Activated T-helper 9 cell treated with anti-CD3 and anti-CD28 coated beads, Interleukin-2, amount 50 U/mL, for 16 hours (primary cell): ENCODE measurements at regions not wholly inside any gene's neighbourhood (a gene's known extent, or its start where the extent isn't known, plus 50 kb on each side); places are given as distances from the start of the nearest gene placed in this dataset.

Experiments
- DNase-seq: peaks from one replicate; pipeline ENCODE4 v3.0.0-alpha.2; 2020; ENCODE audit warnings: low read depth

DNA sequence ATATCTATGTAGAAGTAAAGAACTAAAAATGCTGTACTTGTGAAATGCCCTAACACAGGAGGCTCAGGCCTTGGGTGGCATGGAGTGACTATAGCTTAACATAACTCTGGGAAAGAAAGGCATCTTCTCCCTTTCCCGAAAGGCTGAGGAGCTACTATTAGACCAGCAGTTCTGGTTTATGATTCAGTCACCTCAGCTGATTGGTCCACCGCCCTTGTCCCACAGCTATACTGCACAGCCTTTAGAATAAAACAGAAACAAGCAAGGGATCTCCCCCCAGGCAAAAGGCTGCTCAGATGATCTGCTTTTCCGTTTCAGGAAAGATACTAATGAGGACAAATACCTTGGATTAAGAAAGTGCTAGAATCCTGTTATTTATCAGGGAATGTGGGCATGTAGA lies 171.3 kb downstream of the SNCA start:
- no peak for DNase-seq

DNA sequence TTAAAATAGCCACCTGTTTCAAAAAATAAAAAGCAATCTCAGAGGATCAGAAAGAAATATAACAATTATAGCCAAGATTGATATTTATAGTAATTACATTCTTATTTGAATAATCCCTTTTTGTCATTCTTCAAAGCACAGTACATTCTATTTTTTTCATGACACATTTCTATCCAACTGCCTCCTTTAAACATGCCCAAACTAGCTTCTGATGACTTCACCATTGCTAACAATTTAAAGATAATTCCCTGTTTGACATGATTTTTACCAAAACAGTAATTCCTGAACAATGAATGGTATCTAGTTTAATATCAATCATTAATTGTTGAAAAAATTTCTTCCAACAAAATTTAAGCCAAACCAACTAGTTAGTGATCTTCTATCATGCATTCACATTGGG lies 172.4 kb downstream of the SNCA start:
- no peak for DNase-seq

DNA sequence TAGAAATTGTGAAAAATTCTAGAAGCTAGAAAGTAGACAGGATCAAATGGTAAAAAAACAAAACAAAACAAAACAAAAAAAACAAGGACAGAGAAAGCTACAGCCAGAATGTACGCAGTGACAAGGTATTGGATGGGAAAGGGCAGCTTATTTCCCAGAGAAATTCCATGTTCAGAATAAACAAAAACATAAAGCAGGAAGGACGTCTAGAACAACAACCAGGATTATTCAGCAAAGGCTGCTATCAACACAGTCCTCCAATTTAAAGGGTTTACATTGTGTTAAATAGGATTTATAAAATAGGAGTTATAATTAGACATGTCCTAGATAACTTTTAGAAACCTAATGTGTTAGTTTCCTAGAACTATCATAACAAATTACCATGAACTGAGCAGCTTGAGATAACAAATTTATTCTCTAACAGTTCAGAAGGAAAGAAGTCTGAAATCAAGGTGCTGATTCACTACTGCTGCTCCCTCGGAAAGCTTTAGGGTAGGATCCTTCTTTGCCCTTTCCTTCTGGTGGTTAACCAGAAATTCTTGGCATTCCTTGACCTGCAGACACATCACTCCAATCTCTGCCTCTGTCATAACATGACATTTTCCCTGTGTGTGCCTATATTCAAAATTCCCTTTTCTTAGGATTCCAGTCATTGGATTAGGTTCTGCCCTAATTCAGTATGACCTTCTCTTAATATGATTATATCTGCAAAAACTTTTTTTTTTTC lies 175.6 kb downstream of the SNCA start:
- no peak for DNase-seq

DNA sequence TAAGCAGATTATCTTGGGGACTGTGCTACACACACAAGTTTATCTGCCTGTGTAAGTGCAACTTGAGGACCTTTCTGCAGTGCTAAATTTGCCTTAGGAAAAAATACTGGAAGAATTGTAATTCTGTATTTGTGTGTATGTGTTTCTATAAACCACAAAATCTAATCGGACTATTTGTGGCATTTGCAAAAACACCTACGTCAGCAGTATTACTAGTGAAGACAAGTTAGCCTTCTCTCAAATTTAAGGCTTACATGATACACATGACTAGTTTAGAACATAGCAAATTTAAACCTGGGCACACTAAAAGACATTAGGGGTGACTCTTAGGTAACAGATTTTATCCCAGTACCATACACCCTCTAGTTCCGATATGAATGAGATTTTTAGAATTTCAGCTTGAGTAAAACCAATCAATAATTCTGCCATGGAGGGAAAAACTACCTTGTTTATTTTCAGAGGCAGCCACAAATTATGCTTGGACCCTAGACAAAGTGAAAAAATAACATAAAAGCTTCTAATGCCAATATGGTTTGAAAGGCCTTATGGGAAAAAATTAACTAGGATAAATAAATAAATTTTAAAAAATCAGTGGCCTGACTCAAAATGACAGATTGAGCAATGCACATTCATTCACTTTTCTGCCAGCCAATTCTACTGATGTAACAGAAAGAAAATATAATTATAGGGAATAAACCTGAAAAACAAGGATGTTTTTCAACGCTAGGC lies 176.4 kb downstream of the SNCA start:
- DNase-seq, result no peak

DNA sequence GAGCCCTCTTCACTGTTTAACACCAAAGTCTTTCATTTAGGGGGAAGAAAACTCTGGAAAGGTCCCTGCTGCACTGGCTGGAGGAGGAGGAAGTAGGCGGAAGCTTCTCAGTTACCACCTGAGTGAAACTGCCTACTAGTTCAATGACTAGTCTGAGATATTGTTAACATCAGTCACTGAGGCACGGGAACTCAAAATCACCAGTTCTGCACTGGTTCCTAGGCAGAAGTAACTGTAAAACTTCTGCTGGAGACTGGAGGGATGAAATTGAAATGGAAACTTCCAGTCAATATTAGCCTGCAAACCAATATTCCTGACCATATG lies 178.3 kb downstream of the SNCA start:
- no peak for DNase-seq

DNA sequence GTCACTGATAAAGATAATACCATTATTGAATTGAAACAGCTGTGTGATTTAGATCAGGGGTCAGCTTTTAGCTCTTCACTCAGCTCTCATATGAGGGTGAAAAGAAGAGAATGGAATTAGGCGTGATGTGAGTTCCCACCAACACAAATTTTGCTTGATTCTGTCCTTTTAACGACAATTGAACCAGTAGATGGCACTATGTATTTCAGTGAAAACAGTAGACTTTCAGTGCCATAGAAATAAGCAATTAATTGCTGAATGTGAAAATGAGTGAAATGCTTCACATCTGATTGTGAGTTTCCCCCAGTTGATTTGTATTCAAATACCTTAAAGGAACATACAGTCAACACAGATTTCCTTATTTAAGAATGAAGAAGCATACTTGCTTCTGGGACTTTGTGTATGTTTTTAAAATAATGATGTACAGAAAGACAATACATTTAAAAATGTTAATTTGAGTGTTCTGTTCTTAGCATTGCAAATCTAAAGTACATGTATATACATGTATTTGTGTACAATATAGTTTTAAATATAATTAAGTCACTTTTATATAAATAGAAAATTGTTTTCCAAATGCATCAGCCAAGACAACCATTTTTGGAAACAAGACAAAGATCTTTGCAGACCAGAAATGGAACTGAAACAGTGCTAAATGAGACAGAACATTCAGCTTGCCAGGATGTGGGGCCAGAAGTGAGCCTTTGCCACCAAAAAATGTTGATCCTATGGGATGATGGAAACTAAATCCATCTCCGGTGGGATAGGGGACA lies 178.8 kb downstream of the SNCA start:
- no peak for DNase-seq

DNA sequence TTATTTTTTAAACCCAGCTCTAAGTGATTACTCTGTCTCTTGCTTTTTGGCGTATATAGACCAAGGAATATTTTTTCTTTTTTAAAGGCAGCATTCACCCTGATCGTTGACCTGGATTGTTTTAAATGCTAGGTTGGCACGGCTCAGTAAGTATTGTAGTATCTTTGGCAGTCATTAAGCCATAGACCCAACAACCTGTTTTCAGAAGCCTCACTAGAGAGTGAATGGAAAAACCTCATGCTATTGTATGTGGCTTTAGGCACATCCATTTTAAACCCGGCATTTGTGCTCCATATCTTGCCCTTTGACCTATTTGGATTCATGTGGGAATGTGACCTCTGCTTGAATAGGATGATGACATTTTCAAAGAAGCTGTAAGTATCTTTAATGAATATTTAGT lies 183.9 kb downstream of the SNCA start:
- DNase-seq, result no peak

DNA sequence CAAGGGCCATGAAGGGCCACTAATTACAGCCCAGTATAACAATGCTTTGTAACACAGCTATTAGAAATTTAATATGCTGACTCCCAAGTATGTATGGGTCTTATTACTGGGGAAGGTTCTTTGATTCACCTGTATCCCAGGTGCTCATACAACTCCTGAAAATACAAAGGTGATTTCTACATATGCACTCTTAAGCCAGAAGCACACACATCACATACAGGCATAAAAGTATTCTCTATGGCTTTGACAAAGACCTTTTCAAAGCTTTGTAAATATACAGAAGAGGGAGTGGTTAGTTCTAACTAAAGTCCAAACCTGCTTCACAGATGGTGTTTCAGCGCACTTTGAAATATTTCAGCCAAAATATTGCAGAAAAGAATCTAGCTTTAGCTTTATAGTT lies 191.5 kb downstream of the SNCA start:
- no peak for DNase-seq

DNA sequence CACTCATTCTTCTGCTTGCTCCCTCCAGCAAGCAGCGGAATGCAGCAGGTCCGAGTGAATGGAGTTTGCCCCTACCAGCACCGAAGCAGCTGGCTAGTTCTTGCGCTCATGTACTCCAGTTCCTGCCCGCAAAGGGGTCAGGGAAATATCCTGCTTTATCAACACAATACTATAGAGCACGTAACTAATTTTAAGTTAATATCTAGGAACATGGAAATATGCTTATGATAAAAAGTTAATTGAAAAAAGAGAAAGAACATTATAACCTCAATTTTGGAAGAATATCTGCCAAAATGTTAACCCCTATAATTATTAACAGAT lies 195.6 kb downstream of the SNCA start:
- DNase-seq, result no peak

DNA sequence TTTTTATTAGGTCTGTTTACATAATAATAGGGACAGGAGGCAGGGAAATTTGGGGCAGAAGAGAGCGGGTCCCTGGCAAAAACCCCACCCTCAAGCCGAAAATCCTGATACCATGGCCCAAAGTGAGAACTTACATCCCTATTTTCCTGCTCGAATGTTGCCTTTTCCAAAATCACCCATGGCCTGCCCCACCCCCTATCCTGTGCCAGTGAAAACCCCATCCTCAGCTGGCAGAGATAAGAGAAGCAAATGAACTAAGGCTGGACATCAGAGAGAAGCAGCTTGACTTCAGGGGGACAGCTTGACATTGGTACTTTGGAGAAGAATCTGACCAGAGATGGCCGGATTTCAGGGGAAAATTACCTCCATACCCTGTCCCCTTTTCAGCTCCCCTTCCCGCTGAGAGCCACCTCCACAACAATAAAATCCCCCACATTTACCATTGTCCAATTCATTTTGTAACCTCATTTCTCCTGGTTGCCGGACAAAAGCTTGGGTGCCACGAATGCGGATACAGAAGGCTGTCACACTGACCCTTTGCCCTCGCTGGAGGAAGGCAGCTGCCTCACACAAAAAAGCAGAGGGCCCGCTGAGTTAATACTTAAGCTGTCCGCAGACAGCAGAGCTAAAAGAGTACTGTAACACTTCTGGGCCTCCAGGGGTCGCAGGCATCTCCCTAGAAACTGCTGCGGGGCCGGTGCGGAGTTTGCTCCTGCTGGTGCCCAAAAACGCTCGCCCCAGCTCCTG lies 196.2 kb downstream of the SNCA start:
- no peak for DNase-seq

DNA sequence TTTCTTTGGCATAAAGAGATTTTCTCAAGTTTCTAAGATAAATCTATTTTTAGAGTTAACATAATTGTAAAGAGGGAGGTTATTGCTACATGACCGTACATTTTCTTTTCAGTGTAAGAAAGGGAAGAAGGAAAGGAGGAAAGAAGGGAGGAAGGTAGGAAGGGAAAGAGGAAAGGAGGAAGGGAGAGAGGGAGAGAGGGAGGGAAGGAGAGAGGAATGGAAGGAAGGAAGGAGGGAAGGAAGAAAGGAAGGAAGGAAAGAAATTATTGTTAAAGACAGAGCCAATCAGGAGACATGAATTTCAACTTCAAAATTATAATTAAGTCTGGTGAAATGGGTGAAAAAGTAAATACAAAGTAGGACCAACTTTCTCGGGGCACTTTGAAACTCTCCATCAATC lies 197.6 kb downstream of the SNCA start:
- no peak for DNase-seq

DNA sequence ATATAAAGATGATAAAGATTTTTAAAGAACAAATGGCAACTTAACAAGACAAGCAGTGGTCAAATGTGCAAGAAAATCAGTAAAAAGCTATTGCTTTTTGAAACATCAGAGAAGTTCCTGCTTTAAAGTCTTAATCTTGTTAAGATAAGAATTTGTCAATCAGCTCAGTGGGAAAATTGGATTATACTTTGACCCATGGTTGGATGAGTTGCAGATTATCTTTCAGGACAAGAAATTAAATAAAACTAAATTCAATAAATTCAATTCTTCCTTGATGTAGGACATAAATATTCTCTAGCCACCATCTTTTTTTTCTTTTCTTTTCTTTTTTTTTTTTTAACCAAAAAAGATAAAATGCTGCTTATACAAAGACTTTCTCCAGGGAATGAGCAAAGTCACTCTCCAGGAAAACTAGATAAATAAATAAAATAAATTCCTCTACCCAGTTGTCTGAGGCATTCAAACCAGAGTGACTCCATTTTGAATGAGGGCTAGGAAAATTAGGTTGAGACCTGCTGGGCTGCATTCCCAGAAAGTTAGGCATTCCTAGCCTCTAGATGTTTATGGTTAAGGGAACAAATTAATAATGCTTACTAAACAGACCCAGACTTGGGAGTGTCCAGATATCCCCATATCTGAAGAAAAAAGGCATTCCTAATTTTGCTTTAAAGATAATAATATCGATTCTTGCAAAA lies 211.2 kb downstream of the SNCA start:
- no peak for DNase-seq

DNA sequence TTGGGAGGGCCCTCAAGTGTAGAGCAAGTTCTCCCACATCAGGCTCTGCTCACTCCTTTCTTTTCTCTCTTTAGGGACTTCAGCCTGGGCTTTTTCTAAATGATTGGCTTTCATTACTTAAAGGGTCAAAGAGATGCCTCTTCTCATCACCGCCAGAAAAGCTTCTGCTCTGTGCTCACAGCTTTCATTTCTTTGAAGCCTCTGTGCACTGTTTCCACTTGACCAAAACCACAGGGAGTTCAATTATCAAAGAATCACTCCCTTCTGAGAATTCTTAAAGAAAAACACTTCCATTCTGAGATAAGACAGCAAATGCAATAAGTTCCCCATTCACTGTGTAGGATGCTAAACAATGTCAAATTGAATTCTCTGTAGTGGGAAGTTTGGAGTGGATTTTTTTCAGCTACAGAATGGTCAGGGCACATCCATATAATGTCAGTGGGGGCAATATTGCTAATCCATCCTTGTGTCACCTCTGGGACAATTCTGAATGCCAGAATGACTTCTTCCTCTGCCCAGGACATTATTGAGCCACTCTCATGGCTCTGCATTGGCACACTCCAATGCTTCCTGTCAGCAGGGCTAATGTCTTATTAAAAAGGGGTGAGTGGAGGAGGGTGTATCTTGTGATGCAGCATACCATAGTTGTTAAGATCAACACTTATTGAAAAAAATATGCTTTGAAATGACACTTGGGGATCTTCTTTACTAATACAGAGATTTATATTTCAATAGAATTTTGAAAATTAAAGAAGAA lies 217.6 kb downstream of the SNCA start:
- no peak for DNase-seq

DNA sequence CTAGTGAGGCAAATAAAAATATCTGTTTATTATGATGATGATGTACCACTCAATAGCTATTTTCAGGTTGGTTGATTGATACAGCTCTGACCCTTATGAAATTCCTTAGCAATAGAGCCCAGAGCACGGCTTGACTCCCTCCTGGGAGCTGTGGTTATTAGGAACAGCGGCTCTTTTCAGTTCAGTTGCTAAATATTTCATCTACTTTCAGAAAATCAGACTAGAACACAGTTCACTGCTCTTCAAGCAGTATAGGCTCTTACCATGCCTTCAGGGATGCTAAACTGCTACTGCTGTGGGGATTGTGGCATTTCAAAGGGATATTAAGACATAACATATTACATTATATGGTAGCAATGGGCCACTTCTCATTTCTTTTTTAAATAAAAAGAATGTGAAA lies 218.8 kb downstream of the SNCA start:
- no peak for DNase-seq

DNA sequence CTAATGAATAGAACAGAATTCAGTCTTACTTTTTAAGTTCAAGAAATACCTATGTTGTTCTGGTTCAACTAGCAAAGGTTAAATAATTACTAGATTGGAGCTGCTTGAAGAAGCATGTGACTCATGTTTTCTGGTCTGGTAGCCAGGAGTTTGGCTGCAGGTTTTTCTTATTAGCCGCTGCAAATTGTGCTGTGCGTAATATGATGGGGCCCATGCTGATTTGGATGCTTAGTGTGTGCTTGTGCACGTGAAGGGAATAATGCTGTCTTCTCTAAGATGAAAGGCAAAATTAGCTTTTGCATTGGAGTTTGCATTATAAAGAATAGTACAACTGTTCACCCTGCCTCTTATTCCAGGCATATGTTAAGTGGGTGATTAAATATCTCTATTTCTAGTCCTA lies 219.6 kb downstream of the SNCA start:
- no peak for DNase-seq

DNA sequence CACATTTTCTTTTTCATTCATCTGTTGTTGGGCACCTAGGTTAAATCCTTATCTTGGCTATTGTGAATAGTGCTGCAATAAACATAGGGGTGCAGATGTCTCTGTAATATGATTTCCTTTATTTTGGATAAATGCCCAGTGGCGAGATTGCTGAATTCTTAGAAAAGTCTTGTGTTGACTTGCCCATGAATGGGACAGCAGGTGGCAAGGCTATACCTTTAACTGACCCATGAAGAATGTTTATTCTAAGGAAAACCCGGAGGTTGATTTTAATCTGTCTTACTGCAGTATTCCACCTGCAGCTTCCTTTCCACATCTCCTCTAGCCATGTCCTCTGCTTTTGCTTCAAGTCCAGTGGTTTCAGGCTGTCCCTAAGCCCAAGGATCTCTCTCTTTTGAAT lies 220.6 kb downstream of the SNCA start:
- DNase-seq, result no peak

DNA sequence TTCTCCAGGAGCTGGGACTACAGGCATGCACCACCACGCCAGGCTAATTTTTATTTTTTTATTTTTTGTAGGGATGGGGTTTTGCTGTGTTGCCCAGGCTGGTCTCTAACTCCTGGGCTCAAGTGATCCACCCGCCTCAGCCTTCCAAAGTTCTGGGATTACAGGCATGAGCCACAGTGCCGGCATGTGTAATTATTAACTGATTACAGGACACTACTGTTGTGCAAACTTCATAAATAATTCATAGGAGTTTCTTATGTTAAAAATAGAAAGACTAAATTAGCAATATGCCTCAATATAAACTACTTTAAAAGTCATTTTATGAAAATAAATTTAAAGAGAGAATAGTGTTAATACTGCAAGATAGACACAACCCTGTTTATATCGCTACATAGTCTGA lies 221.9 kb downstream of the SNCA start:
- no peak for DNase-seq

DNA sequence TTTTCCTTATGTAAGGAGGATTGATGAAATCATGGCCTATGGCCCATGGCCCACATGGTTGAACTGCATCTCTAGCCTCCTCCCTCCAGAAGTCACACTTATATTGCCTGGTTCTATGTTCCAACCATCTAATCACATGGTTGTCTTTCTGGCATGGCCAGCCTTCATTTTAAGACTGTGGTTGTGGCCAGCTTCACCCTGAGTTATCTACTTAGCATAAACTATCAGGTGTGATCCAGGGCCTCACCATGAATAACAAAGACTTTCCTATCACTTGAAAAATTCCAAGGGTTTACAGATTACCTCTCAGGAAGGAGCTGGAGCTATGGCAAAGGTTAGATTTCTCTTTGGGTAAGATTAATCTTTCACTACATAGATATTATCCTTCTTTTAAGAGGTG lies 222.8 kb downstream of the SNCA start:
- DNase-seq, result no peak

DNA sequence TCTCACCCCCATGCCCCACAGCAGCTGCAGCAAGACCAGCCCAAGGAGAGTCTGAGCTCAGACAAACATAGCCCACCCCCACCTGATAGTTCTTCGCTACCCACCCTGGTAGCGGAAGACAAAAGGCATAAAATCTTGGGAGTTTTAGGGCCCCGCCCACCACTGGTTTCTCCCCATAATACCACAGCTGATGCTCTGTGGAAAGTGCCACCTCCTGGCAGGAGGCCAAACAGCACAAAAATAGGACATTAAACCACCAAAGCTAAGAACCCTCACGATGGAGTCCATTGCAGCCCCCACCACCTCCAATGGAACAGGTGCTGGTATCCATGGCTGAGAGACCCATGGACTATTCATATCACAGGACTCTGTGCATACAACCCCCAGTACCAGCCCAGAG lies 226.7 kb downstream of the SNCA start:
- no peak for DNase-seq

DNA sequence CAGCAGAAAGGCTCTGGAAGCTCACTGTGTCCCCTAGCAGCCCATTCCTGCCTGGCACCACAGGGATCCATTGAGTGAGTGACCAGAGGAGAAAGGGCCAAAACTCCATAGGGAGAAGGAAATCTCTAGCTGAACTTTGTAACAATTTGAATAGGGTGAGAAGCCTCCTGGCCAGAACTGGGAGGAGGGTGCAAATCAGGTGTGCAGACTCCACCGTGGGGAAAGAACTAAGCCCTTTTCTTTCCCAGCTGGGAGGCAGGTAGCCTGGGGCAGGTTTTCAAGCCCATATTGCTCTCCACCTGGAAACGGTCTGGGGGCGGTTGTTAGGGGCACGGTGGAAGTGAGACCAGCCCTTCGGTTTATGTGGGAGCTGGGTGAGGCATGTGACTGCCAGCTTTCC lies 227.2 kb downstream of the SNCA start:
- no peak for DNase-seq

DNA sequence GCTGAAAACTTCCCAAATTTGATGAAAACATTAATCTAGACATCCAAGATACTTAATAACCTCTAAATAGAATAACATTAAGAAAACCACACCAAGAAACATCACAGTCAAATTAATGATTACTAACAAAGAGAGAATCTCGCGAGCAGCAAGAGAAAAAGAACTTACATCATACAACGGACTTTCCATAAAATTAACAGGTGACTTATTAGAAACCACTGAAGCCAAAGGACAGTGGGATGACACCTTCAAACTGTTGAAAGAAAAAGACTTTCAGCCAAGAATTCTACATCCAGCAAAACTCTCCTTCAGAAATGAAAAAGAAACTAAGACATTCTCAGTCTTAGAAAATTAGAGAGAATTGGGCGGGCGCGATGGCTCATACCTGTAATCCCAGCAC lies 232.0 kb downstream of the SNCA start:
- no peak for DNase-seq

DNA sequence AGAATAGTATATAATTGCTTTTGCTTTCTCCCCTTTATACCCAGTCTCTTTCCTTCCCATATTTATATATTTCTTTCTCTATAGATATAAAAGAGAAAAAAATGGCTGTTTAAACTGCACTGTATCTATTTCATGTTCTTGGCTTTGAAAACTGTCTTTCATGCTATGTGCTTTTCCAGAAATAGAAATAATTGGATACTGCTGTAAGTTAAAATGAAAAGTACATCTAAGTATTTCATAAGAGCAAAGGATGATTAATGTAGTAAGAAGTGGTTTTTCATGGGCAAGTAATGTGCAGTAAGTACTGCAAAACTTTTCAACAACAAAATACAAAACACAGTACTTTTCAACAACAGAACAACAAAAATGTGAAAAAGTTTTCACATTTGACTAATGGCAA lies 237.9 kb downstream of the SNCA start:
- no peak for DNase-seq
